Spleen (tissue), 7 donors: ENCODE measurements at regions not wholly inside any gene's neighbourhood (a gene's known extent, or its start where the extent isn't known, plus 50 kb on each side); places are given as distances from the start of the nearest gene placed in this dataset.

Experiments used
- POLR2A ChIP-seq, 3 donors: fragments of 450-650 bp; IDR thresholded peaks; one replicate each; pipeline ENCODE4 v1.5.1; 2017; ENCODE audit warnings: antibody characterized with exemption in 3 of 3, mild to moderate bottlenecking in 1 of 3
- POLR2AphosphoS5 ChIP-seq, 3 donors: sonication (generic); formaldehyde crosslinking; IDR thresholded peaks; one replicate each; pipeline ENCODE4 v1.5.1; 2017; ENCODE audit warnings: antibody characterized with exemption in 3 of 3
- TF ChIP-seq, protein P1 (sequence below), 11 experiments: fragments of 200-600 bp in 7 of 11; fragments of 450-650 bp in 4 of 11; sonication (generic) in 4 of 11; IDR thresholded peaks in 8 of 11; conservative IDR thresholded peaks in 3 of 11; 1 replicate in 7 of 11; 2 replicates in 4 of 11; pipeline versions ENCODE4 v1.4.0 to v1.8.0; 2016 to 2021; ENCODE audit warnings: antibody characterized with exemption in 11 of 11, inconsistent platforms in 4 of 11, mild to moderate bottlenecking in 1 of 11
- donor health status: DM: no; HTN: no; CAD: no; lungs with moderate emphysema.
- donor health status: DM: no; HTN: no; CAD: no.
- donor health status: DM: no; HTN: no; CAD: no.

- TF ChIP-seq, protein P1, sequence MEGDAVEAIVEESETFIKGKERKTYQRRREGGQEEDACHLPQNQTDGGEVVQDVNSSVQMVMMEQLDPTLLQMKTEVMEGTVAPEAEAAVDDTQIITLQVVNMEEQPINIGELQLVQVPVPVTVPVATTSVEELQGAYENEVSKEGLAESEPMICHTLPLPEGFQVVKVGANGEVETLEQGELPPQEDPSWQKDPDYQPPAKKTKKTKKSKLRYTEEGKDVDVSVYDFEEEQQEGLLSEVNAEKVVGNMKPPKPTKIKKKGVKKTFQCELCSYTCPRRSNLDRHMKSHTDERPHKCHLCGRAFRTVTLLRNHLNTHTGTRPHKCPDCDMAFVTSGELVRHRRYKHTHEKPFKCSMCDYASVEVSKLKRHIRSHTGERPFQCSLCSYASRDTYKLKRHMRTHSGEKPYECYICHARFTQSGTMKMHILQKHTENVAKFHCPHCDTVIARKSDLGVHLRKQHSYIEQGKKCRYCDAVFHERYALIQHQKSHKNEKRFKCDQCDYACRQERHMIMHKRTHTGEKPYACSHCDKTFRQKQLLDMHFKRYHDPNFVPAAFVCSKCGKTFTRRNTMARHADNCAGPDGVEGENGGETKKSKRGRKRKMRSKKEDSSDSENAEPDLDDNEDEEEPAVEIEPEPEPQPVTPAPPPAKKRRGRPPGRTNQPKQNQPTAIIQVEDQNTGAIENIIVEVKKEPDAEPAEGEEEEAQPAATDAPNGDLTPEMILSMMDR (IDR thresholded peaks at IDR 0.05 in 8 of 11, conservative IDR thresholded peaks at IDR 0.05 in 3 of 11), result no peak
- TF ChIP-seq POLR2A (IDR thresholded peaks at IDR 0.05) (no peak), POLR2AphosphoS5 (IDR thresholded peaks at IDR 0.05) (no peak)
Measured at GRCh38 chr13:24983094-24983493, 112.8 kb upstream of the PABPC3 start.
